HG02840 (cell line): ENCODE measurements at regions not wholly inside any gene's neighbourhood (a gene's known extent, or its start where the extent isn't known, plus 50 kb on each side); places are given as distances from the start of the nearest gene placed in this dataset.
A peak's percentile ranks its signal among the peaks of the same experiment; 100 is the strongest.
"Not testable (repeated sequence)": the region's sequence is repeated elsewhere in the genome, so short reads cannot be mapped to it uniquely, and the experiment has no call there.

Experiments used
- ATAC-seq: cut with Tn5 transposase; IDR thresholded peaks from one replicate; pipeline ENCODE4 v1.9.1; 2021; ENCODE audit warnings: mild to moderate bottlenecking, moderate library complexity, moderate number of reproducible peaks; ENCODE audit not compliant: unreplicated experiment, low FRiP score

DNA sequence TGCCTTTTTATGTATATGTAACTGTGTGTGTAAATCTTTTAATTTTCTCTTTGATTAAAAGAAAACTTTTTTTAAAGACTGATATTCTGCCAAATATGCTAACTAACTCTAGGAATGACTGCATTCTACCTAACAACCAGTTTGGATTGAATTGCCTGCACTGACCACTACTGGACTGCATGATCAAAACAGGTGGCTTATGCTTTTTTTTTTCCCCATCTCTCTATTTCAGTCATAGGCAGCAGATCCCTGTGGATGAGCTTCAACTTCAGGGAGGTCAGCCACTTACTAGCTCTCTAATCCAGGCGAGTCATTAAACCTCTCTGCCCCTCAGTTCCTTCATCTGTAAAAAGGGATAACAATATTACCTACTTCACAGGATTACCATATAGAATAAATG lies 138.6 kb upstream of the SERTAD2 start:
- ATAC-seq: no peak

DNA sequence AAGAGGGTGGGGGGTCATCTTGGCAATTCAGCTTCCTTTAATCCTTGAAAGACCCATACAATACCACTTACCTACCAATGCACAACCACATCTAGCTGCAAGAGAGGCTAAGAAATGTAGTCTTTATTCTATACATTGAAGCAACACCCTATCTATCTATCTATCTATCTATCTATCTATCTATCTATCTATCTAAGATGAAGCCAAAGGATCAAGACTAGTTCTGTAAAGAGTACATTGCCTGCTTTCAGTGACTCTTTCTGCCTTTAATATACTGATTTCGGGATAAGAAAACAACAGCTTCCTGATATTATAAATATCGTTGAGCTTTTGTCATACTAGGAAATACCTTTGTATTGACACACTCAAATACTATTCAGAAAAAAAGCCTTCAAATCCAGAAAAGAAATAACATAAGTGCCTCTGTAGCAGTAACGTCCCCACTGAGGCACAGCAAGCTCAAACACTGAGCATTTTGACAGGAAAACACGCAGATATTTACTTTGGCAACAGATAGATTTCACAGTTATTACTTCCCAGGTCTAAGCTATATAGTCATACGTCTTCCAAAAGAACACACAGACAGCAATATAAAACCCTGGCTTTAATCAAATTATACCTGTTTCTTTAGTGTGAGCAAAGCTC lies 139.4 kb upstream of the SERTAD2 start:
- ATAC-seq: no peak

DNA sequence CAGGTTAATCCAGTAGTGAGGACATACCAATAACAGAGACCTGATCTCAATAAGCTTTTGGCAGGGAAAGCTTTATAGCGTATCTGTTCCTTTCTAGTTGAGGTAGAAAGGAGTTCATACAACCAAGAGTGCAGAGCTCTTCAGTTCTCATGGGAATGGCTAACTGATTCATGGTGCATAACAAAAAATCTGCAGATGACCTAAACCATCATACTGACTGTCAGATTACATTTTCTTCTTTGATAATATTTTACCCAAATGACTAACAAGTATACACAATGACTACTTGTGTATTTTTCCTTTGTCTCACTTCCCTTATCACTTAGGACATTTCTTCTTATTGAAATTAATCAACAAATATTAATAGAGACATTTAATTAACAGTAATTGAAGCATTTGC lies 140.0 kb upstream of the SERTAD2 start:
- no peak for ATAC-seq

DNA sequence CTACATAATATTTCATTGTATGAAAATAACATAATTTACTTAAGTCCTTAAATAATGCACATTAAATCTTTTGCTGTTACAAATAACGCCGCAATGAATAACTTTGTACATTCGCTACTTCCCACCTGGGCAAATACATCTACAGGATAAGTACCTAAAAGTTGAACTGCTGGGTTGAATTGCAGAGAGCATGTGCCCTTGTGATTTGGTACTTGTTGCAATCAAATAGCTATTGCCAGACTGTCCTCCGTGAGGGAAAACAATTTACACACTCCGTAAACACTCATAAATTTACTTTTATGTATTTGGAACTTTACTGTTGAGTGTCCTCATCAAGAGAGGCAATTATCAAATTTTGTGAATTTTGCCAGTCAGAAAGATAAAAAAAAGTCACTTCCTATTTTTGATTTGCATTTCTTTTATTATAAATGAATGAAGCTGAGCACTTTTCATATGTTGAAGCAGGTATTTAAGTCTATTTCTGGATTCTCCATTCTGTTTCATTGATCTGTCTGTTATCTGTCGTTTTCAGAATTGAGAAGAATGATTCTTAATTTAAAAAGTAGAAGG lies 140.8 kb upstream of the SERTAD2 start:
- ATAC-seq: no peak

DNA sequence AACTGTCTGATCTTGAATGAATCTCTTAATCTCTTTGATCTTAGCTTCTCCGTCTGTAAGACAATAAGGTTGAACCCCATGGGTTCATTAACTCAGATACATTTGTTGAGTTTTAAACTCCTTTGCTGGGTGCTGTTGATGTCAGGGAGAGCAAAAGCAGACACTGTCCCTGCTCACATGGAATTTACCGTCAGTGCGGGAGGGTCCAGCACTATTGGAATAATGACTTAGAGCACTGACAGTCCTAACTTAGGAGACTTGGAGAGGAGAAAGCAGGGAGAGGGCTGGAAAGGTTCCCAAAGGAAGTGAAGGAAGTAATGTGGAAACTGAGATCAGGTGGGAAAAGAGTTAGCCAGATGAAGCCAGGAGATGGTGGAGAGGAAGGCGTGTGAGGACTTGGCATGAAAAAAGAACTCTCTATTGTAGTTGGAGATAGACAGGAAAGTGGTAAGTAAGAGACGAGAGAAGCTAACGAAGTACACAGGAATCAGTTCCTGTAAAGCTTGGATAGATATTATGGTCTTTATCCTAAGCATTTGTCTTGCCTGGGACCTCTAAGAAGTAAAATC lies 141.4 kb upstream of the SERTAD2 start:
- ATAC-seq: no peak

DNA sequence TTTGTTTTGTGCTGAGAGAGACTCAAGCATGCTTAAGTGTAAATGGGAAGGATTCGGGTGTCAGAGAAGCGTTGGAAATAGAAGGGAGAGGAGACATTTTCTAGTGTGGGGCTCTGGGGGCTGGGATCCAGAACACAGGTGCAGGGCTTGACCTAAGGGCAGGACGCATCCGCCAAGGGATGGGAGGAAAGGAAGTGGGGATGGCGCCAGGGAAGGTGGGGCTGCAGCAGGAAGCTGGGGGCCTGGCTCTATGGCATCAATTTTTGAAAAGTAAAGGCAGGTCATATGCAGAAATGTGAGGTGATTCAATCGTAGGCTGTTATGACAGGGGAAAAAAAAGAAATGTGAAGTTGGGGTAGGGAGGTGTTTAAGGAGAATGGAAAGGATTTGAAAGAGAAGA lies 143.2 kb upstream of the SERTAD2 start:
- ATAC-seq: no peak

DNA sequence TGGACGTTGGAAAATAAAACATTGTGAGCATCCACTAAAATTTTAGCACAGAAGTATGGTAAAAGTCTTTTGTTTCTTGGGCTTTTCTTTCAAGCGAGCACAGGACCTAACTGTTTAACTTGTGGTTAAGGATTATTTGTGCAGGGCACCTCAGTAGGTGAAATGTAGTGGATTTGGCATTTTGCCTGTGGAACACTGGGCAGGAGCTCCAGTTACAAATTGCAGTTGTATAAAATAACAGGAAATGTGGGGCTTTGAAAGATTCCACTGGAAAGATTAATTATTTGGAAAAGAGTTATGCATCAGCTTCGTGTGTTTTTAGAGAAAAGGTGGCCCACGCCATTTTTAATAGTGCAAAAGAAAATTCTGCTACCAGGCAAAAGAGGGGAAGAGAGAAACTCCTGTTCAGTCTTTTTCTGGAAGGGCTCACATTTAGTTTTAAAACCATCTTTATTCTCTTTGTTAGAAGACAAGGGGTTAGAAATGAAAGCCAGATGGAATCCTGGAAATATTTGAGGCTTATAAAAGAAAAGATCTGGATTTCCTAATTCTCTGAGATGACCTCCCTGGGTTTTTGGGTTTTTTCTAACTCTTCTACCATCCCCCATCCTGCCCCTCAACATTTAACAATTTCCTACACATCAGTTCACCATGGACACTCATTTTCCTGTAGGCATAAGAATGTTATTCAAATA lies 144.3 kb upstream of the SERTAD2 start:
- ATAC-seq: no peak

DNA sequence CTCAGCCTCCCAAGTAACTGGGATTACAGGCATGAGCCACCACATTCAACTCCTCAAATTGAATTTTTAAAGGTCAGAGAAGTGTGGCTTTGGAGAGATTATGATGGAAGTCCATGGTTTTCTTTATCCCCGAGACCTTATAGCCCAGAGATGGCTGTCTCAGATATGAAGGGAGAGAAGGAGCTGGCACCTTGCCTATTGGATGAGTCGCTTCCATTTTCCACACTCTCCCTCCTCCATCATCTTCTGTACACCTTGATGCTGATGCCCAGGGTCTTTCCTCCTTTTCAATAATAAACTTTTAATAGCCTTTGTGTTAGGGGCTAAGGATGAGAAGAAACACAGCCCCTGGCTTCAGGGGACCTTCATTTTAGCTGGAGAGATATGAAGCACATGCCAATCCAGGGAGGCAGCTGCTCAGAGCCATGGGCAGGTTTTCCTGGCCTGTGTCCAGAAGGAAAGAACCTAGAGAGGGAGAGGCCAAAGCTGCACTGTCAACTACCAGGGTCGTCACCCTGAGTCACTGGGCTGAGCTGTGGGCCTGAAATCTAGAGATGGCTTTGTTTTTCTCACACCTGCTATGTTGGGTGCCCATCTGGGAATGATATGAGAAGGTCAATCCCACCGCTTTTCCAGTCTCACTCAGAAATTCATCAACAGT lies 146.0 kb upstream of the SERTAD2 start:
- ATAC-seq: no peak

DNA sequence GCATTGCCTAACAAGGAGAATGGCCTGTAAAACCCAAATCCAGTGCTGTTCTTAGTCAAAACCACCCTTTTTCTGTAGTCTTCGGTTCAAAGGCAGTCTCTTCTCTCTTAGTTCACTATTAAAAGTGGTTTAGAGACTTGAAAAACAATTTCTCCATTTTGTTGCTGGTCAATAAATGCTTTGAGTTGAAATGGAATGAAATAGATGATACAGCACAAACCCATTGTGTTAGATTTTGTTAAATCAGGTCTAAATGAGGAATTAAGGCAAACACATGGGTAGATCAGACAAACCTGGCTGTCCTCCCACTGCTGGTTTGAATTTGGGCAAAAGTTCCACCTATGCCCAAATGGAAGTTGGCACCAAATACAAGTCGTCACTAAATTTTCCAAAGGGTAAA lies 150.1 kb upstream of the SERTAD2 start:
- ATAC-seq: no peak

DNA sequence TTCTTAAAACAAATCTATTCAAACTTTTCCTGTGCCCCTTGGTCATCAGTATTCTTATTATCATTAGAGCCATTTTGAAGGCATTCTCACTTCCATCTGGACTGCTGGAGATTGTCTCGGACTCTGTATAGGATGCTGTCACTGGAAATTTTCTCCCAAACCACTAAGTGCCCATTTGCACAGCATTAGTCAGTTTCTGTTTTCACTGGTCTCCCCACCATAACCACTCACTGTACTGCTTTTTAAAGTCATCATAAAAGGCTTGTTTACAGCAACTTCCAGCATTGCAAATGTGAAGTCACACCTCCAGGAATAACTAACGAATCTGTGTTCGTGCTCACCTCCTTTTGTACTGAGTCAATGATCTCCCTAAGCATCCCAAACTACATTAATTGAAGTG lies 150.9 kb upstream of the SERTAD2 start:
- no peak for ATAC-seq

DNA sequence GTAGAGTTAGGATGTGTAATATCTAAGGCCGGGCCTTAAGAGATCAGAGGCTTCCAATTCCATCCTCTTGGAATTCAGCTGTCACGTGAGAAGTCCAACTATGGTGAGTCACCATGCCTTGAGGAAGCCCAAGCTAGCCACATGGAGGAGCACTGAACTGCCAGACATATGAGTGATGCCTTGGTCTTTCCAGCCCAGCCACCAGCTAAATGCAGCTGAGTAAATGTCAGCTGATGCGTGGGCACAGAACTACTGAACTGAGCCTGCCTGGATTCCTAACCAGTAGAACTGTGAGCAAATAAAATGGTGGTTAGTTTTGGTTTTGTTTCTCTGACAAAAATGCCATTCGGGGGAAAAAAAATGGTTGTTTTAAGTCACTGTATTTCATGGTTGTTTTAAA lies 153.7 kb upstream of the SERTAD2 start:
- no peak for ATAC-seq

DNA sequence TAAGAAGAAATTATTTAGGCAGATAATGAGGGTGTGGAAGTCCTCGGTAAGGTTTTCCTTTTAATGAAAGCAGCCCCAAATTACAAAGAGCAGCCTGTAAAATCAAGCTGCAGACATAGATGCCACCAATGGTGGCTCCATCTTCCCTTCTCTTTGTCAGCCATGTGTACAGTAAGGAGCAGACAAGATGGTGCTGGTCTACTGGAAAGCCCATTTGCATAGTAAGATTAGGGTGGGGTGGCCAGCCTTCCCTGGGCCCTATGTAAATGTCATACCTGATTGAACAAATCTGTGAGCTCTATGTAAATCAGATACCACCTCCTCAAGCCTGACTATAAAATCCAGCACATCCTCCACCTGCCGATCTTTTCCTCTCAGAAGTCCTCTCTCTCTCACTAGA lies 154.4 kb upstream of the SERTAD2 start:
- no peak for ATAC-seq

DNA sequence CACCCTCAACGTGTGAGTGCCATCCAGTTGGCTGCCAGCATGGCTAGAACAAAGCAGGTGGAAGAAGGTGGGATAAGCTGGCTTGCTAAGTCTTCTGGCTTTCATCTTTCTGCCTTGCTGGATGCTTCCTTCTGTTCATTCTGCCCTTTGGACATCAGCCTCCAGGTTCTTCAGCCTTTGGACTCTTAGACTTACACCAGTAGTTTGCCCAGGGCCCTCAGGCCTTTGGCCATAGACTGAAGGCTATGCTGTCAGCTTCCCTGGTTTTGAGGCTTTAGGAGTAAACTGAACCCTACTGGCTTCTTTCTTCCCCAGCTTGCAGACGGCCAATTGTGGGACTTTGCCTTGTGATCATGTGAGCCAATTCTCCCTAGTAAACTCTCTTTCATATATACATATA lies 155.0 kb upstream of the SERTAD2 start:
- ATAC-seq: no peak

DNA sequence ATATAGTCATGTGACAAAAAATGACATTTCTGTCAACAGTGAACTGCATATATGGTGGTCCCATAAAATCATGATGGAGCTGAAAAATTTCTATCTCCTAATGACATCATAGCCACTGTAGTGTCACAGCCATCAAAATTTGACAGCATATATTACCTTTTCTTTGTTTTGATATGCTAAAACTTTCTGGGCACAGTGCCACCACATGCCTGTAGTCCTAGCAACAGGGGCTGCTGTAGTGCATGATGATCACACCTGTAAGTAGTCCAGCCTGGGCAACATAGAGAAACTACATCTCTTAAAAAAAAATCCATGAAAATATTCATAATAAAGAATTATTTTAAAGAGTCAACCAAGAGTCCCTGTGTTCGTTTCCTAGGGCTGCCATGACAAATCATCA lies 155.5 kb upstream of the SERTAD2 start:
- no peak for ATAC-seq

DNA sequence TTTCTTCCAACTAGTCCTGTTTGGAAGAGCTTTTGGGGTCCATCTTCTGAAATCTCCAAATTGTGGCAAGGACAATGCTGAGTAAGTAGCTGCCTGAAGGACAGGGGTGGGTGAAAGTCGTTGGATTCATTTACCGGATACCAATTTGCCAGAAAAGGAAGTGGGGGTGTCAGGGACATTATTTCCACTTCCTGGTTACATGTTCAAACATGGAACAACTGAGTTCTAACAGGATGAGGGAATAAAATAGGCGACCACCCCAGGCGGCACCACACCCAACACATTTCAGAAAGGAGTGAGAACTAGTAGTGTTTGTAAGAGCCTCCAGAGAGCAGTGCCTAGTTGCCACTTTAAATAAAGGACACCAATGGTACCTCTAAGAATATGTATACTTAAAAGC lies 158.6 kb upstream of the SERTAD2 start:
- ATAC-seq: no peak

DNA sequence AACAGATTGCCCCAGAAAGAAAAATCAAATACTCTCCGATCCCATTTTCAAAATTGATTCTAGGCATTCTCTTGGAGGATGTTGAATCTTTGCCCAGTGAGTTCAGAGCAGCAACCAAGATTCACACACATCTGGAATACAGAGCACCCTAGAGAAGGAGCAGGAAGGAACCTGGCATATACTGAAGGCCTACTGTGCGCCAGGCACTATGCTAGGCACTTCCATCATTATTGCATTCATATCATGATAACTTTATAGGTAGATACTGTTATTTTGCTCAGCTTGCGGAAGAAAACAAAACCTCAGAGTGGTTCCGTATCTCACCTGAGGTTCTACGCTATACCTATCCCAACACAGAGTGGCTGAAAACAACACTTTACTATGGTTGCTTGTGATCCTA lies 160.3 kb upstream of the SERTAD2 start:
- ATAC-seq: no peak

DNA sequence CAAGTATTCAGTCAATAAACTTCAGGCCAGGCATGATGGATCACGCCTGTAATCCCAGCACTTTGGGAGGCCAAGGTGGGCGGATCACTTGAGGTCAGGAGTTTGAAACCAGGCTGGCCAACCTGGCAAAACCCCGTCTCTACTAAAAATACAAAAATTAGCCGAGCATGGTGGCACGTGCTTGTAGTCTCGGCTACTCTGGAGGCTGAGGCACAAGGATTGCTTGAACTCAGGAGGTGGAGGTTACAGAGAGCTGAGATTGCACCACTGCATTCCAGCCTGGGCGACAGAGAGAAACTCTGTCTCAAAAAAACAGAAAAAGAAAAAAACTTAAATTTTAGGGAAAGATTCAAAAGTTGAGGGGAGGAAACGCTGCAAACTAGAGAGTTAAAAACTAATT lies 162.8 kb upstream of the SERTAD2 start:
- ATAC-seq: not testable (repeated sequence)

DNA sequence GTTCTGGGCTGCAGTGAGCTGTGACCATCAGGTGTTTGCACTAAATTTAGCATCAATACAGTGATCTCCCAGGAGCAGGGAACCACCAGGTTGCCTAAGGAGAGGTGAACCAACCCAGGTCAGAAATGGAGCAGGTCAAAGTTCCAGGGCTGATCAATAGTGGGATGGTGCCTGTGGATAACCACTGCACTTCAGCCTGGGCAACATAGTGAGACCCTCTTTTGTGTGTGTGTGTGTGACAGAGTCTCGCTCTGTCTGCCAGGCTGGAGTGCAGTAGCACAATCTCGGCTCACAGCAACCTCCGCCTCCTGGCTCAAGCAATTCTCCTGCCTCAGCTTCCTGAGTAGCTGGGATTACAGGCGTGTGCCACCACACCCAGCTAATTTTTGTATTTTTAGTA lies 163.7 kb upstream of the SERTAD2 start:
- no peak for ATAC-seq

DNA sequence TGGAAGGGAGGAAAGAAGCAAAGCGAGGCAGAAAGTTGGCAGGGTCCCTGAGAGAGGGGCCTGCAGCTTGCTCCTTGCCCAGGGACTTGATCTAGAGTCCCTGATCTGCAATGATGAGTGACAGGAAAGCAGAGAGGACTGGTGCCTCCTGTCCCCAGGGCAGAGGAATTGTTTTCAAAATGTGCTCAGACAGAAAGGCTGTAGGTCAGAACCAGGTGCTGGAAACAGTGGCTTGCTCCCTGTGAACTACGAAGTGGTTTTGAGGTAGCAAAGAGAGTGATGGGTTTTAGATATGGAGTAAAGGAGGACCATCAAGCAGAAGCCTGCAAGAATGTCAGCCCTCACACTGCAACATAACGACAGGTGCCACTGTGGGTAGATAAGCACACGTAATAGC lies 164.9 kb upstream of the SERTAD2 start:
- ATAC-seq: no peak

DNA sequence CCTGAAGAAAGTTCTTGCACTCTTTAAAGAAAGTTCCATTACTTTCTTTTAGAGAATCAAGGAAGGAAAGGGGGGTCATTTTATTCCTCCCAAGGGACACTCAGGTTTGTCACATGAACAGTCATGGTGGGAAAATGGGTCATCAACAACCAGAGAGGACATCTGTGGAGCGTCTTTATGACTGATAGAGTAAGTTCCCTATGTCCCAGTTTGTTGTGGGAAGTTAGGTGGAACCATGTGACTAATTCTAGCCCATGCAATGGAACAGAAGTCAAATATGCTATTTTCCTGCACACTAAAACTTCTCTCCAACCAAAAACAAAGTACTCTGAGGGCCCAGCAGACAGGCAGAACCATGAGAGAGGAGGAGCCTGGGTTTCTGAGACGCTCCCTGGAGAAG lies 165.6 kb upstream of the SERTAD2 start:
- peak; percentile 9 for ATAC-seq
